ENCODE measurements at regions not wholly inside any gene's neighbourhood (a gene's known extent, or its start where the extent isn't known, plus 50 kb on each side); places are given as distances from the start of the nearest gene placed in this dataset.
"Not testable (repeated sequence)": the region's sequence is repeated elsewhere in the genome, so short reads cannot be mapped to it uniquely, and the experiment has no call there.

- no peak for DNase-seq
These were observed 2052.8 kb upstream of the CELF4 start for GRCh38 chr18:39618265-39619003.

GRCh38 chr18:39611381-39612100, 2045.9 kb upstream of the CELF4 start:
- no peak for DNase-seq

DNA sequence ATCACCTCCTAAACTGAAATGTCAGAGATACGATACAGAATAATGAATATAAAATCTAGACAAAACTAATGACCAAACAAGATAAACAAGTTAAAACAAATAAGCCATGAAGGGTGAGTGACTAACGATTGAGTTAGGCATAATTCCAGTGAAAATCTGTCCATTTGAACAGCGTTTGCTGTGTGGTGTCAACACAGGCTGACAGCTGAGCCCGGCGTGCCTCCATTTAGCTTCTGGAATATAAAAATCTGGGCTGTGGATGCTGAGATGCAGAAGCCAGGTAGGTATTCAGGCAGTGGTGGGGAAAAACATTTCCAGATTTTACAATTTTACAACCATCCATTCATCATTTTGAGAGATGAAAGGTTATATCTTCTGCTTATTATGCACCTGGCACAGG, 2041.4 kb upstream of the CELF4 start:
- DNase-seq: no peak

DNA sequence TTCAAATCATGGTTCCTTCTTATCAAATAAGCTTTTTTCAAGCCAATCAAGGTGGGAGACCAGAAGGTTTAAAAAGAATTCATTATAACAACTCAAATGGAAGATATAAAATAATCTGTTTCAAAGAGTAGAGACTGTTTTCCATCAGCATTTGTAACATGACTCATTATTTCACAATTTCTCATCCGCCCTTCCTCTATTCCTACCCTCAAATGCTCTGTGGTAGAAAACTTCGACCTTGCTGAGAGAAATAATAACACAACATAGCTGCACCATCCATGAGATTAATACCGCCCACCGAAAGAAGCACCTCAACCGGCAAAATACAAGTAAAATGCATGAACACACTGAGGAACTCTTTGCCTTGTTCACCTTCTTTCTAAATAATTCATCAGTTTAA, 2039.2 kb upstream of the CELF4 start:
- no peak for DNase-seq

DNA sequence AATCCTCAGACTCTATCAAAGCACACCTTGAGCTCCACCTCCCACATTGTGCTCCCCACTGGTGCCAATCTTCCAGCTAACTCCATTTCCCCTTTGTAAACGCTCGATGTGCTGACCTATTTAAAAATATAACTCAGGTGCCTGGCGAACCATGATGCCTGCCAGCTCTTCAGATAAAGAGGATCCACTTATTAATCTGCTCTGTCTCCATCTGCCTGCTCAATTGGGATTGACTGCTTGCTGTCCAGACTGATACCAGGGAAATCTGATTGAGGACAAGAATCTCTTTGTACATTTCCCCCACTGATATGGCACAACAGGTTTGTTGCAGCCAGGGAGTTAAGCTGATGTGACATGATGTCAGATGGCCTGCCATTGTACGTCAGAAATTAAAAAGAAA, 2036.5 kb upstream of the CELF4 start:
- no peak for DNase-seq

- no peak for DNase-seq
These were observed 2035.3 kb upstream of the CELF4 start for GRCh38 chr18:39600894-39601293.

- no peak for DNase-seq
These were observed 2033.7 kb upstream of the CELF4 start for GRCh38 chr18:39599251-39599650.

DNA sequence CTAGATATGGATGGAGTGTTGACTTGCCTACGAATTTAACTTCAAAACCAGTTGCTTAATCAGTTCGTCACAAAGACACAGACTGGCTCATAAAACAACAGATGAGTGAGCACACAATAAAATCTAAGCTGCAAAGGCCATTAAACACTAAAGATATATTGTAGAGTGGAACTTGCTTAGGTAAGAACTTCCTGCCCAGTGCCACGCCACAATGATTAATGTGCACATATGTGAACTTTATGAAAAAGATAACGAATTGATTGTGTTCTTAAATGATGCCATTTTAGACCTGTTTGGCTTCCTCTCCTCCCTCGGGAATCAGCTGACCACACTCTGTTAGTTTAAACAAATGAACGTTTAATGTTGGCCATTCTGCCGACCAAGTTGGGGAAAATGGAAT, 2031.3 kb upstream of the CELF4 start:
- no peak for DNase-seq

- no peak for DNase-seq
These were observed 2030.6 kb upstream of the CELF4 start for GRCh38 chr18:39596221-39596620.

GRCh38 chr18:39594206-39594605, 2028.6 kb upstream of the CELF4 start:
- DNase-seq: no peak

DNA sequence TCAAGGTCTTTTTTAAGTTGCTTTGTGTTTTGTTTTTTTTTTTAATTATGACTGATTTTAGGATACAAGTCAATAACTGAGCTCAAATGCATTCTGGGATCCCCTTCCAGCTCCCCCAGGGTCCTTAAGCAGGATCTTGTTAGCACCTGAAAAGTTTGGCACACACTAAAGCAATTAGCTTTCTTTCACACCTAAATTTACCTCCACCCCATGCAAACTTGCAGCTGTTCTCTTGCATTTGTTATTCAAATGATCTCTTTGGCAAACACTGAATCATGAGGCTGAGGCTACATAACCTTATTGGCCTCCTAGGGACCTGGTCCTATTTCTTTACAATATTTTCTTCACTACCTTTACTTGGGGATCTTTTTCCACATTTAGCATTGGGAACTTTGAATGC, 2026.1 kb upstream of the CELF4 start:
- DNase-seq: no peak

- no peak for DNase-seq
These were observed 2023.9 kb upstream of the CELF4 start for GRCh38 chr18:39589496-39589895.

- DNase-seq: no peak
These were observed 2022.0 kb upstream of the CELF4 start for GRCh38 chr18:39587586-39587985.

DNA sequence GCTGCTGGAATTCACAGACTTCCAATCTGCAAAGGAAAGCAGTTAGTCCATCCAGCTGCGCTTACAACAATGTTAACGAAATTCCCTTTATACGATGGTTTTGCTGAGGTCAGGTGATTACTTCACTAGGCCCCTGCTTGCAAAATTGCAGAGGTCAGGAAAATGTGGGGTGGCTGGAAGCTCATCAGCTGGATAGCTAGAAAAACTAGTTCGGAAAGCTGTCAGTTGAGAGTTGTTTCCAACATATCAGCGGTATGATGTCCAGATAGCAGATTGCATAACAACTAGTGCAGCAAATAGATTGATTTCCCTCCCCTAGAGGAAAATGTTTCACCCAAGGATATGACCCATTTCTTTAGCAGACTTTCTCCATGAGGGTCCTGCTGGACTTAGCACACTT, 2021.1 kb upstream of the CELF4 start:
- no peak for DNase-seq

- no peak for DNase-seq
These were observed 2009.3 kb upstream of the CELF4 start for GRCh38 chr18:39574897-39575296.

DNA sequence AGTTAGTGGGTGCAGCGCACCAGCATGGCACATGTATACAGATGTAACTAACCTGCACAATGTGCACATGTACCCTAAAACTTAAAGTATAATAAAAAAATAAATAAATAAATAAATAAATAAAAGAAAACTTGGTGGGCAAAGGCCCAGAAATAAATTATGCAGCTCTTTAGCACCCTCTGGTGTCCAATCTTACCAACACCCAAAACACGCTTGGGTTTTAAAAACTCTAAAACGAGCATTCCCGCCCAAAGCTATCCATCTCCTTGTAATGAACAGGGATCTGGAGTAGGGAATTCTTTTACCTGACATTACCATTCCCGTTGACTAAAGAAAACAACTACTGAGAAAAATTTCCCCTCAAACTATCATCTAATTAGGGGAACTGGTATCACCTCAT, 2005.9 kb upstream of the CELF4 start:
- no peak for DNase-seq

GRCh38 chr18:39565551-39566230, 2000.1 kb upstream of the CELF4 start:
- DNase-seq: not testable (repeated sequence)

- no peak for DNase-seq
These were observed 1999.1 kb upstream of the CELF4 start for GRCh38 chr18:39564716-39565115.

GRCh38 chr18:39561126-39561525, 1995.5 kb upstream of the CELF4 start:
- DNase-seq: no peak

- no peak for DNase-seq
These were observed 1993.1 kb upstream of the CELF4 start for GRCh38 chr18:39558658-39559057.

GRCh38 chr18:39555496-39555895, 1989.9 kb upstream of the CELF4 start:
- no peak for DNase-seq

- DNase-seq: no peak
These were observed 1985.1 kb upstream of the CELF4 start for GRCh38 chr18:39550701-39551100.

DNA sequence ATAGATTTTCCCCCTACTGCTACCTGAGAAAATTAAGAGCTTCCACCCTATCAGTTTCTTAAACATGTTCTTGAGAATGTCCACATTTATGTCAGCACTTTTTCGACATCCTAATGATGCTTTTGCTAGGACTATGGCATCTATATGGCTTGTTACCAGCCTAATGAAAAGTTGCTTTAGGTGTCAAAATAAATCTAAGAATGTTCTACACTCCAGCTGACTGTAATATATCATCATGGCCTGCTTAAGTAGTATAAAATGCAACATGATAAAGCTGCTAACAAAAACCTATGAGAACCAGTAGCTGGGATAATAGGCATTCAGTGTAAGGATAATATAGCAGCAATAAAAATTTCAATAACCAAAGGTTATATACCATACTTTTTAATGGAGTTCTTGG, 1983.5 kb upstream of the CELF4 start:
- DNase-seq: no peak

DNA sequence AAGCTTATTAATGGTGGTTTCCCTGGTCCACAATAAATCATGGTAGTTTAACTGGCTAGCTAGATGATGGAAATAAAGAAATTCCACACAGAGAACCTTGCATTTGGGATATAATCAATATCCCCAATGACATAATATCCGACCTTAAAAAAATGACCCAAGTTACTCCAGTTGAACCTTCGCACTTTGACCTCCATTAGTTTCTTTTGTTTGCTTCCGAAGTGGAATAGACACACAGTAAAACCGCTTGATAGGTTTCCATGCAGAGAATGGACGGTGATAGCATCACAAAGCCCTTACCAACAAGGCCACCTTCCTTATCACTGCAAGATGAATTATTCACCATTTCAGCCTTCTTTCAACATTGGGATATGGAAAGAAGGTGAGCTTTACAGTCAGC, 1966.1 kb upstream of the CELF4 start:
- DNase-seq: no peak
